ENCODE measurements at regions not wholly inside any gene's neighbourhood (a gene's known extent, or its start where the extent isn't known, plus 50 kb on each side); places are given as distances from the start of the nearest gene placed in this dataset.

GRCh38 chr3:110343945-110344344 lies 727.7 kb upstream of the NECTIN3 start:
- Mint-ChIP-seq H3K36me3 (ENCODE audit: low read depth) (no peaks in the 10 kb centered on the region), H3K4me3 (no peak overlapping the region), H3K9me3 (peaks cover 2% of the 10 kb centered on the region), H3K4me1 (peaks cover 6% of the 10 kb centered on the region), H3K27me3 (ENCODE audit: low read depth, poor library complexity) (no peaks in the 10 kb centered on the region), H3K27ac (no peak overlapping the region)
- no peak for TF ChIP-seq CTCF (IDR thresholded peaks at IDR 0.05)
- no peak for DNase-seq

- no peak for TF ChIP-seq CTCF (IDR thresholded peaks at IDR 0.05)
Measured at GRCh38 chr3:110344487-110344886, 727.1 kb upstream of the NECTIN3 start.

GRCh38 chr3:110344897-110345767 lies 726.5 kb upstream of the NECTIN3 start:
- H3K36me3 Mint-ChIP-seq (ENCODE audit: low read depth): no peaks in the 10 kb centered on the region
- peaks cover 2% of the 10 kb centered on the region for H3K9me3 Mint-ChIP-seq
- peaks cover 6% of the 10 kb centered on the region for H3K4me1 Mint-ChIP-seq
- no peak overlapping the region for H3K27ac Mint-ChIP-seq
- no peak for DNase-seq
- H3K4me3 Mint-ChIP-seq: no peak overlapping the region
- no peaks in the 10 kb centered on the region for H3K27me3 Mint-ChIP-seq (ENCODE audit: low read depth, poor library complexity)
- no peak for TF ChIP-seq CTCF (IDR thresholded peaks at IDR 0.05)

More at GRCh38 chr3:110344487-110344886, 727.1 kb upstream of the NECTIN3 start:
- no peak for DNase-seq
- Mint-ChIP-seq H3K4me3 (no peak overlapping the region), H3K27ac (no peak overlapping the region), H3K27me3 (ENCODE audit: low read depth, poor library complexity) (no peaks in the 10 kb centered on the region), H3K36me3 (ENCODE audit: low read depth) (no peaks in the 10 kb centered on the region), H3K4me1 (peaks cover 6% of the 10 kb centered on the region), H3K9me3 (peaks cover 2% of the 10 kb centered on the region)

GRCh38 chr3:110349295-110349694 lies 722.3 kb upstream of the NECTIN3 start:
- TF ChIP-seq CTCF (IDR thresholded peaks at IDR 0.05): no peak
- Mint-ChIP-seq H3K27ac (no peak overlapping the region), H3K27me3 (ENCODE audit: low read depth, poor library complexity) (no peaks in the 10 kb centered on the region), H3K4me3 (no peak overlapping the region), H3K4me1 (peaks cover 6% of the 10 kb centered on the region), H3K9me3 (peaks cover 2% of the 10 kb centered on the region), H3K36me3 (ENCODE audit: low read depth) (no peaks in the 10 kb centered on the region)
- no peak for DNase-seq

GRCh38 chr3:110352841-110353604 lies 718.6 kb upstream of the NECTIN3 start:
- H3K36me3 Mint-ChIP-seq (ENCODE audit: low read depth): no peaks in the 10 kb centered on the region
- H3K4me3 Mint-ChIP-seq: no peak overlapping the region
- H3K27me3 Mint-ChIP-seq (ENCODE audit: low read depth, poor library complexity): peaks cover 4% of the 10 kb centered on the region
- H3K4me1 Mint-ChIP-seq: no peaks in the 10 kb centered on the region
- peaks cover 4% of the 10 kb centered on the region for H3K9me3 Mint-ChIP-seq
- no peak for DNase-seq
- TF ChIP-seq CTCF (IDR thresholded peaks at IDR 0.05): no peak
- H3K27ac Mint-ChIP-seq: no peak overlapping the region
